HG02870 (cell line): ENCODE measurements at regions not wholly inside any gene's neighbourhood (a gene's known extent, or its start where the extent isn't known, plus 50 kb on each side); places are given as distances from the start of the nearest gene placed in this dataset.

Experiments used
- ATAC-seq: cut with Tn5 transposase; IDR thresholded peaks from one replicate; pipeline ENCODE4 v1.9.1; 2021; ENCODE audit warnings: mild to moderate bottlenecking, moderate library complexity; ENCODE audit not compliant: unreplicated experiment

DNA sequence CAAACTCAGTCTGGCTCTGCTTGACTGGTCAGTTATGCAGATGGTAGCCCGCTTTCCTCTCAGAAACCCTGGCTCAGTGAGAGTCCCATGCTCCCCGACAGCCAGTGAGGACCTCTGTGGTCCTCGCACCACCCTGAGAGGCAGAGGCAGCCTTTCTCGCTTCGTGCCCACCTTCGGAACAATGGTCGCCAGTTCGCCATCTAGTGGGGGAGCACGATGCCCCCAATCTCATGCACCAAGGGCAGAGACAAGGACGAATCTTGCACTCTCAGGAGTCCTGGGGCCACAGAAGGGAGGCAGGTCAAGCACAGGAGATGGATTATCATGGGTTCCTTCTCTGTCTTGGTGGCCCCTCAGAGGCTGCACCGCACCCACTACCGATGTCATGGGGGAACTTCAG is 75.2 kb downstream of the RHCG start:
- no peak for ATAC-seq

- no peak for ATAC-seq
Observed at GRCh38 chr15:89419370-89419984, 76.9 kb downstream of the RHCG start.

DNA sequence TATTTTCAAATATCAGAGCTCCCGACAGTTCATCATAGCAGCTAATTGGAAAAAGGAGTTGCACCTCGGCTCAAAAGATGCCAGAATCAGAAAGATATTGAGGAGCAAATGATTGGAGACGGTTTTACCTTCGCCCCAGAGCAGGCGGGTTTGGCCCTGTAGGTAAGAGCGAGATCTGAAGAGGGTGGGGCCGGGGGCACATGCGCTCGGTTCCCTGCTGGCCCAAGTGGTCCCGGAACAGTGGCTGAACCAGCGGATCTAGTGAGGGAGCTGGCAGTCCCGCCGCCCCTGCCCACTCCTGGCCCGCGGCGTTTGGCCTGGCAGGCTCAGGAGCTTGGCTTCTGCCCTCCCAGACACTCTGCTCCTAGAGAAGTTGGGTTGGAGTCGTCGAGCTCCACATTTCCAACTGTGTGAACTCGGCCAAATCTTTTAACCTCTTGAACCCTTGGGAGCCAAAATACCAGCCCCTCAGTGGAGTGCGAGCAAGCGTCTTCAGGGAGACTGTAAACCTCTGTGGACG is 79.1 kb downstream of the RHCG start:
- ATAC-seq = no peak

- ATAC-seq = peak; percentile 81
Observed at GRCh38 chr15:89416339-89417183, 79.8 kb downstream of the RHCG start.

- ATAC-seq = no peak
Observed at GRCh38 chr15:89414571-89414970, 79.9 kb upstream of the POLG start.

DNA sequence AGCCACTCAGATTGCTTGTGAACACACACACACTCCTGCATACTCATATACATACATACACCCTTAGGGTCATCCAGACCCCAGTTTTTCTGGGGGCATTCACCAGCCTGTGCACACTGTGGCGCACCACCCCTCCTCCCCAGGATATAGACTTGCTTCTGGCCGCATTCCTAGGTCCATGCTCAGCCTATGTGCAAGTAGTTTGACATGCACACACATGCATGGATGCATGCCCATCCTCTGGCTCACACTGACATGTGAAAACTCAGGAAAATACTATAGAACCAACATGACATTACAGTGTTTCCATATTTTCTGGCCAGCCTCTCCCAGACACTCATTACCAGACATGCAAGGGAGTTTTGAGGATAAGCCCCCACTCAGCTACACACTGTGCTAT is 79.3 kb upstream of the POLG start:
- no peak for ATAC-seq

- ATAC-seq = no peak
Observed at GRCh38 chr15:89412905-89413411, 78.3 kb upstream of the POLG start.

- ATAC-seq = no peak
Observed at GRCh38 chr15:89410039-89410435, 75.4 kb upstream of the POLG start.

DNA sequence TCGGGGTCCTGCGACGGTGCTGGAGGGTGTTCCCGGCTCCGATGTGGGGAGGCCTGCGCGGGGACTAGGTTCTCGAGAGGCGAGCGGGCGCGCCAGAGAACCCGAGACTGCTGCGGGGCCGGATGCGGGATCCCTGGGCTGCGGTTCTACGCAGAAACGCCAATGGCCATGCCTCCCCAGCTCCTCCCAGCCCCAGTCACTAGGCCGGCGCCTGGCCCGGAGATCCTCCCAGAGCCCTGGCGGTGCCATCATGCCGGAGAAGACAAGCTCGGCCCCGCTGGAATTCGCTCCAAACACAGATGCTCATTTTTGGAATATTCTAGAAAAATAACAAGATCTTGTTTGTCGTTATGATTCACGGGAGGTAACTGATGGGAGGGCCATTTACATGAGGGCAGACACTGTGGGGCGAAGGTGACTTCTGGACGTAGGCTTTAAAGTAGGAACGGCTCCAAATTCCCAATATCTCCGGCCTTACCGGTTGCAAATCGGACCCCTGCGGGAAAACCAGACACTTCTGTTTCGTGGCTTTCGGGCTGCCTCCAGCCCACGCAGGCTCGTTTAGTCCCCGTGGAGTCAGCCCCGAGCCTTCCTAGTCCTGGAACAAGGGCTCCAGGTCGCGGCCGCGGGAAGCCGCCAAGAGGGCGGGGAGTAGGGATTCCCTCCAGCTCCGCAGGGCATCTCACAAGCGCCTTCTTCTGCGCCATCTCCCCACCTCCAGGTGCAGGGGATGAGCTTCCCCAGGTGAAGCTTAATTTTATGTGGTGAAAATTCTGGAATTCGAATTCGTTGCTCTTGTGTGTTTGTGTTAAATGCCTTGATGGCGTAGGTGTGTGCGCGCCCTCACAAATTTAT is 74.8 kb upstream of the POLG start:
- no peak for ATAC-seq

GRCh38 chr15:89408372-89409183 is 74.0 kb upstream of the POLG start:
- ATAC-seq = no peak

DNA sequence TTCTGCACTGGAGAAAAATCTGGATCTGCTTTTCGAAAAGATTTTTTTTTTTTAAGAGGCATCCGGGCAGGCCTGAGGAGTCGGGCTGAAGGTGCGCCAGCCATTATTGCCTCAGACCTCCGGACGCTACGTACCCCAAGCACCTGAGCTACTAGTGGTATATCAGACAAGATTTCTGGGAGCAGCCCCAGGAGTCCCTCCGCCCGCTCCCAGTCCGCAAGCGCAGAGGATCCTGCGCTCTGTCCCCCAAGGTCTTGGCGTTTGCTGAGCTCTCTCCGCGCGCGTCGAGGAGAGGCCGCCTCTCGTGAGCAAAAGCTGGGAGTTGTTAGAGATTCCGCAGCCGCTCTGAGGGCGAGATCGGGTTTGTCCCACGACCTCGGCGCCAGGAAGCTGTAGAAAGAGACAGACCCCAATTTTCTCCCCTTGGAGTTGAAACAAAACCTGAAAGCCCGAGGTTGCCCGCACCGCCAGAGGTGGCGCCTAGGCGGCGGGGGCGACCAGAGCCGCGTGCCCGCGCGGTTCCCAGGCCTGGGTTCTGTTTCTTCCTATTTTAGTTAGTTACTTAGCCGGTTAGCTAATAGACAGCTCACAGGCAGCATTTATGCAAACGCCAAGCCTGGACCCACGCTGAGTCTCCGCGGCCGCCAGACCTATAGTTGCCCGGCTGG is 72.5 kb upstream of the POLG start:
- ATAC-seq = no peak

- ATAC-seq = no peak
Observed at GRCh38 chr15:89406218-89406939, 71.8 kb upstream of the POLG start.

GRCh38 chr15:89405494-89405893 is 70.9 kb upstream of the POLG start:
- no peak for ATAC-seq

DNA sequence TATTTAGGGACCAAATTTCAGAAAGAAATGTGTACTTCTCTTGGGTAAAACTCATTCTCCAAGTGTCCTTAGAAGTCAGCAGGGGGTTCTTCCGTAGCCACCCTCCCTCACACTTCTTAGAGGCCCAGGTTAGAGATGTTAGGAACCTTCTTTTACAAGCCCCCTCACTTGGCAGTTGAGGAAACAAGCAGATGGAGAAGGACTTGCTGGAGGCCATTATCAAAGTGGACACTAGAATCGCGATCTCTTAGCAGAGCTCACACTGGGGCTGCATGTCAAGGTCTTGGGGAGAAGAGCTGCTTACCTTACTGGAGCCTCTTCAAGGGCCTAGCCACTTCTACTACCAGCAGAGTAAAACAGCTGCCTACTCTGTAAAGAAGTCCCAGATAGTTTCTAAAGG is 69.4 kb upstream of the POLG start:
- no peak for ATAC-seq

DNA sequence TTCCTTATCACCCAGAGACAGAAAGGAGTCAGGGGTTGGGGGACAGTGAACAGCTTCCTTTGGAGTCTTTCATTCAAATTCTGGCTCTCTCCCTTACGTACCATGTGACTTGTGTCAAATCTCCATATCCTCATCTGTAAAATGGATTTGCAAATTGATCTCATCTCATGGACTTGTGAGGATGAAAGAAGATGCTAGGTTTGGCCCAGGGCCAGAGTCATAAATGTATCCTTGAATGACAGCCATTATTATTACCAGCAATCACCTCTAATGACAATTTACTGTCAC is 67.8 kb upstream of the POLG start:
- no peak for ATAC-seq

DNA sequence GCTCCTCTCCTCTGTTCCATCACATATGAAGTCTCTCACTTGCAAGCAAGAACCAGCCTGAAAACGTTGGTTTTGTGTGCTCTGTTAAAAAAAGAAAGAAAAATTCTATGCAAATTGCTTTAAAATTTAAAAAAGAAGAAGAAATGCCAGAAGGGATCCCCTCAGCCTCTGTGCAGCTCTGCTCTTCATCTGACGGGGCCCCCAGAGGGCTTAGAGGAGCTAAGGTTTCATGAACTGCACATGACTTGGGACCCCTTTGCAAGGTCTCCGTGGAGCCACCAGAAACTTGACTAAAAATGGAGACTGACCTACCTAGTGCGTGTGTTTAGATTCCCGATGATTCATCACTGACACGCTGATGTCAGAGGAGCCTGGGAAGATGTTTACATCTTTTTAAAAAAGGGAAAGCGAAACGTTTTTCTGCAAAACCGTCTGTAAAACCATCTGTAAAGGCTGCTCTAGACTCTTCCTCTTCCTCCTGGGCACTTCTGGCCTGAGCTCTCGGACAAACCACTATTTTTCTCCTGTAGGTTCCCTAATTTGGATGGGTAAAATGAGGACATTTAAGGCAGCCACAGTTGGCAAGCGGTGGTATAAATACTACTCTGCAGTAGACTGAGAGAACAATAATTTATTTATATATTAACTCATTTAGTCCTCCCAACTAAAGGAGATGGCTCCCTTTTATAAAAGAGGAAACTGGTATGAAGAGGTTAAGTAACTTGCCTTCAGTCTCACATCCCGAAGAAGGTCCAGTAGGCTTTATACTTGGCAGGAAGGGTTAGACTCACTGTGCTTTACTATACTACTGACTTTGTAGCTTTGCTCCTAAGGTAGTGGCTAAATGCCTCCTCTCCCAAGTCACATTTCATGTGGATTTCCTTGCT is 67.2 kb upstream of the POLG start:
- no peak for ATAC-seq

DNA sequence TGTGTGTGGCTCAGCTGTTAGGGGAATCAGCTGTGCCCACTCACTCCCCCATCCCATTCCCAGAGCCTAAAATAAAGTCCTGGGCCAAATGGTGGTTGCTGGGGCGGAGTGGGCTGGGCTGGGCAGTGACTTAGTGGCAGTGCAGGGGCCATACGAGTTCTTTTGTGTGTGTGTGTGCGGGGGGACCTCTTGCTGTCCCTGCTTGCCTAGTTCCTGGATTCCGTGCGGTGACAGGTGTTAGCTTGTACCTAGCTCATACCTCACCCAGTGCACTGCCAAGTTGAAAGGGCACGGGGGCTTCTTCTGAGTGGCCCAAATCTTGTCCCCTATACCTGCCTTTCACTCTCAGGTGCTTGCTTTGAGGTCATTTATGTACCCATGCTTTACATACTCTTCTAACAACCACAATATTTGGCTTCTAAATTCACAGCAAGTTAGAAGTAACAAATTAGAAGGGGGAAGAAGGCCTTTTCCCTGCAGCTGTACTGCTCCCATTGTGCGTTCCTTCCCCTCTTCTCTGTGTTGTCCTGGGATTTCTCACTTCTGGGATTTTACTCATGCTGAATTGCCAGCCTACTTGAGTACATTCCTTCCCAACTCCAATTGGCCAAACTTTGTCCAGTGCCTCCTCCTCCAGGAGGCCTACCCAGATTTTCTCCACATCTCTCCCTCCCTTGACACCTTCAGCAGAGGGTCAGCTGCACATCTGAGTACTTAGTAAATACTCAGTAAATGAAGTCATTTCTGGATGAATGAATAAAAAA is 66.3 kb upstream of the POLG start:
- no peak for ATAC-seq
